ENCODE measurements at regions not wholly inside any gene's neighbourhood (a gene's known extent, or its start where the extent isn't known, plus 50 kb on each side); places are given as distances from the start of the nearest gene placed in this dataset.

GRCh38 chr10:1802413-1802812, 65.1 kb upstream of the ADARB2 start:
- TF ChIP-seq CTCF (conservative IDR thresholded peaks at IDR 0.05; ENCODE audit: low read depth, low read length), result no peak
- no peak for TF ChIP-seq EZH2 (IDR thresholded peaks at IDR 0.05; ENCODE audit: low read length, unreplicated experiment)

Data from PC-3 (cell line).